K562 (cell line): ENCODE measurements at regions not wholly inside any gene's neighbourhood (a gene's known extent, or its start where the extent isn't known, plus 50 kb on each side); places are given as distances from the start of the nearest gene placed in this dataset.

Experiments
- CHD2 ChIP-seq: IDR thresholded peaks from 2 replicates; pipeline ENCODE4 v1.6.1; 2011; ENCODE audit warnings: low read depth, low read length
- CTCF ChIP-seq, 3 experiments: IDR thresholded peaks in 2 of 3; conservative IDR thresholded peaks in 1 of 3; 2 replicates each; pipeline ENCODE4 v1.5.1; 2011 to 2012; ENCODE audit warnings: low read length in 3 of 3, mild to moderate bottlenecking in 3 of 3, control low read depth in 2 of 3, improper control_type of control experiment in 1 of 3, inconsistent platforms in 1 of 3, low read depth in 1 of 3, mixed read lengths in 1 of 3, moderate library complexity in 1 of 3; ENCODE audit not compliant: insufficient read depth in 2 of 3
- EP300 ChIP-seq: IDR thresholded peaks from 2 replicates; pipeline ENCODE4 v1.6.1; 2012; ENCODE audit warnings: low read length, improper control_type of control experiment
- POLR2A ChIP-seq: fragments of 450-650 bp; conservative IDR thresholded peaks from 2 replicates; pipeline ENCODE4 v1.6.1; 2016
- TFAM ChIP-seq: fragments of 250-450 bp; sonication (Bioruptor Pico); conservative IDR thresholded peaks from 2 replicates; pipeline ENCODE4 v1.5.0; 2021; ENCODE audit warnings: mild to moderate bottlenecking, moderate library complexity
- ZNF197 ChIP-seq: fragments of 200-800 bp; sonication (Bioruptor generic); IDR thresholded peaks from 2 replicates; pipeline ENCODE4 v1.6.1; 2016; ENCODE audit warnings: low read depth, missing genetic modification characterization, missing compliant biosample characterization
- ZNF318 ChIP-seq, 2 experiments: fragments of 450-650 bp; IDR thresholded peaks; 2 replicates each; pipeline ENCODE4 v1.6.1; 2016; ENCODE audit warnings: mild to moderate bottlenecking in 2 of 2, borderline replicate concordance in 1 of 2, low read depth in 1 of 2, moderate library complexity in 1 of 2

GRCh38 chr9:104361207-104361606 is 142.9 kb upstream of the OR13F1 start:
- TF ChIP-seq POLR2A: no peak
- TF ChIP-seq CHD2: no peak
- TF ChIP-seq ZNF197 (CRISPR knock-in tag): no peak
- no peak for TF ChIP-seq EP300
- TF ChIP-seq ZNF318 (IDR thresholded peaks at IDR 0.05; ENCODE audit: borderline replicate concordance in 1 of 2, low read depth in 1 of 2): no peak
- TF ChIP-seq TFAM (CRISPR knock-in tag): no peak
- TF ChIP-seq CTCF (IDR thresholded peaks at IDR 0.05 in 2 of 3, conservative IDR thresholded peaks at IDR 0.05 in 1 of 3; ENCODE audit: insufficient read depth in 2 of 3, low read depth in 1 of 3, low read length in 3 of 3): no peak
